Erythroblast (primary cell): ENCODE measurements at regions not wholly inside any gene's neighbourhood (a gene's known extent, or its start where the extent isn't known, plus 50 kb on each side); places are given as distances from the start of the nearest gene placed in this dataset.

Source experiments
- GATA1 ChIP-seq: IDR thresholded peaks from 2 replicates; pipeline ENCODE4 v1.6.1; 2011; ENCODE audit warnings: low read depth, mild to moderate bottlenecking, control low read depth, low read length, moderate library complexity
- POLR2A ChIP-seq: IDR thresholded peaks from 2 replicates; pipeline ENCODE4 v1.6.1; 2011; ENCODE audit warnings: mild to moderate bottlenecking, low read length

DNA sequence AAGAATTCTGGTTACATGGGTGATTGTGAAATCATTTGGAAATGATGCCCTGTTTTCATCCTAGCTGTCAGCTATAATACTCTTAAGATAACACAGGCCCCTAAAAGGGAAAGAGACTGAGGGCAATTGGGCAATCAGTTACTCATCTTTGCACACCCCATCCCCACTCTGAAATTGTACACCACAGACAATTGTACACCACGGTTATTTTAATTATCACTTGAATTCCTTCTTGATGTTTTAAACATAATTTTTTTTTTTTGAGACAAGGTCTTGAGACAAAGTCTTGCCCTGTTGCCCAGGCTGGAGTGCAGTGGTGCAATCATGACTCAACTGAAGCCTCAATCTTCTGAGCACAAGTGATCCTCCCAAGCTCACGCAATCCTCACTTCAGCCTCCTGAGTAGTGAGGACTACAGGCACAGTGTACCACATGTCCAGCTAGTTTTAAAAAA, 862.4 kb upstream of the ACVR2A start:
- no peak for TF ChIP-seq POLR2A
- no peak for TF ChIP-seq GATA1
